ENCODE measurements at regions not wholly inside any gene's neighbourhood (a gene's known extent, or its start where the extent isn't known, plus 50 kb on each side); places are given as distances from the start of the nearest gene placed in this dataset.

DNA sequence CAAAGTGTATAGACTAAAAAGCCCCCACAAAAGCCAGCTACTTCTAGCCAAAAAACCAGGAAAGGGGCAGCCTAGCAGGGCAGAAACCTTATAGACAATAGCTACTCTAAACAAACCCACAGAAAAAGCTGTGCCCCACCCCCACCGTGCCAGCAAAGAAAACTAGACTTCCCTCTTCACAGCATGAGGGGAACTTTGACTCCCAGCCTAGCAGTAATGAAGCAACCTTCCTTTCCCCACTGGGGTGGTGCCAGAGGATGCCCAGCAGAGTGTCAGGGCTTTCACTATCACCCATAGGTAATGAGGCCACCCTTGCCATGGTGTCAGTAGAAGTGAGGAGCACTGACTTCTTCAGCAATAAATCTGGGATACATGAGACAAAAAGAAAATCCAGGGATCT lies 99.0 kb upstream of the LGSN start:
- Mint-ChIP-seq H3K4me1 (peaks cover 5 to 7% of the 10 kb centered on the region in 2 experiments; a peak in 3 of 4 replicates), H3K27me3 (ENCODE audit: low read depth) (no peaks in the 10 kb centered on the region), H3K4me3 (no peak overlapping the region), H3K27ac (no peak overlapping the region; a peak in 1 of 7 replicates), H3K9me3 (peaks cover 0 to 6% of the 10 kb centered on the region in 2 experiments; a peak in 3 of 5 replicates), H3K36me3 (ENCODE audit: insufficient read depth in 1 of 3, low read depth in 3 of 3) (peaks cover 0 to 2% (median 0%) of the 10 kb centered on the region in 3 experiments; a peak in 2 of 7 replicates)
- WGBS (ENCODE audit: extremely low coverage, insufficient read length, low lambda C conversion rate), result no CpG with 5 or more reads among the region's 1 CpG
- Histone ChIP-seq H3K23ac (ENCODE audit: insufficient read length, low read depth, low read length) (no peak overlapping the region), H2BK12ac (ENCODE audit: insufficient read length, low read depth, low read length) (no peak overlapping the region), H3K27me3 (ENCODE audit: insufficient read depth, low read length) (no peaks in the 10 kb centered on the region), H3K9ac (ENCODE audit: extremely low read depth, insufficient read length, low read length) (no peak overlapping the region), H3K23me2 (ENCODE audit: insufficient read length, low read depth, low read length, poor library complexity, severe bottlenecking) (no peaks in the 10 kb centered on the region), H3K4me2 (ENCODE audit: insufficient read depth, insufficient read length, low read length) (no peak overlapping the region), H2BK15ac (ENCODE audit: low read depth, low read length) (no peak overlapping the region), H3K56ac (ENCODE audit: insufficient read length, low read depth, low read length) (no peak overlapping the region), H4K5ac (ENCODE audit: insufficient read length, low read depth, low read length) (no peak overlapping the region), H3K79me2 (ENCODE audit: insufficient read depth, low read length) (no peaks in the 10 kb centered on the region), H4K8ac (replicated peaks; ENCODE audit: insufficient read length, low read depth, low read length) (no peak overlapping the region), H3K4me1 (ENCODE audit: insufficient read depth, low read length) (no peaks in the 10 kb centered on the region), H2AFZ (ENCODE audit: low read length) (no peak overlapping the region), H3K27ac (ENCODE audit: insufficient read length, low read depth, low read length) (no peak overlapping the region), H4K20me1 (ENCODE audit: control insufficient read depth, insufficient read depth, insufficient read length) (no peaks in the 10 kb centered on the region), H3T11ph (ENCODE audit: low read length) (no peak overlapping the region), H3K79me1 (ENCODE audit: insufficient read depth, low read depth, low read length, poor library complexity, severe bottlenecking) (no peaks in the 10 kb centered on the region), H2BK5ac (ENCODE audit: insufficient read length, low read length) (no peak overlapping the region), H3K9me3 (ENCODE audit: control insufficient read depth, low read depth, low read length) (no peaks in the 10 kb centered on the region), H2BK20ac (ENCODE audit: low read depth, low read length, poor library complexity, severe bottlenecking) (no peak overlapping the region), H3K4ac (ENCODE audit: low read depth, low read length) (no peak overlapping the region), H3K18ac (ENCODE audit: insufficient read length, low read depth, low read length) (no peak overlapping the region), H4K91ac (ENCODE audit: insufficient read length, low read depth, low read length) (no peak overlapping the region), H2BK120ac (ENCODE audit: low read depth, low read length, poor library complexity, severe bottlenecking) (no peak overlapping the region), H2AK5ac (ENCODE audit: insufficient read length, low read length) (no peak overlapping the region), H3K14ac (ENCODE audit: insufficient read depth, low read length) (no peak overlapping the region)
- TF ChIP-seq, protein P1, sequence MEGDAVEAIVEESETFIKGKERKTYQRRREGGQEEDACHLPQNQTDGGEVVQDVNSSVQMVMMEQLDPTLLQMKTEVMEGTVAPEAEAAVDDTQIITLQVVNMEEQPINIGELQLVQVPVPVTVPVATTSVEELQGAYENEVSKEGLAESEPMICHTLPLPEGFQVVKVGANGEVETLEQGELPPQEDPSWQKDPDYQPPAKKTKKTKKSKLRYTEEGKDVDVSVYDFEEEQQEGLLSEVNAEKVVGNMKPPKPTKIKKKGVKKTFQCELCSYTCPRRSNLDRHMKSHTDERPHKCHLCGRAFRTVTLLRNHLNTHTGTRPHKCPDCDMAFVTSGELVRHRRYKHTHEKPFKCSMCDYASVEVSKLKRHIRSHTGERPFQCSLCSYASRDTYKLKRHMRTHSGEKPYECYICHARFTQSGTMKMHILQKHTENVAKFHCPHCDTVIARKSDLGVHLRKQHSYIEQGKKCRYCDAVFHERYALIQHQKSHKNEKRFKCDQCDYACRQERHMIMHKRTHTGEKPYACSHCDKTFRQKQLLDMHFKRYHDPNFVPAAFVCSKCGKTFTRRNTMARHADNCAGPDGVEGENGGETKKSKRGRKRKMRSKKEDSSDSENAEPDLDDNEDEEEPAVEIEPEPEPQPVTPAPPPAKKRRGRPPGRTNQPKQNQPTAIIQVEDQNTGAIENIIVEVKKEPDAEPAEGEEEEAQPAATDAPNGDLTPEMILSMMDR (conservative IDR thresholded peaks at IDR 0.05), result no peak
- DNase-seq, result no peak

Measured in H9 (cell line).